NCI-H2029 (cell line): ENCODE measurements at regions not wholly inside any gene's neighbourhood (a gene's known extent, or its start where the extent isn't known, plus 50 kb on each side); places are given as distances from the start of the nearest gene placed in this dataset.

ENCODE experiments used
- DNase-seq: peaks from one replicate; lab custom pipeline; 2025; lab: John Stamatoyannopoulos, UW

DNA sequence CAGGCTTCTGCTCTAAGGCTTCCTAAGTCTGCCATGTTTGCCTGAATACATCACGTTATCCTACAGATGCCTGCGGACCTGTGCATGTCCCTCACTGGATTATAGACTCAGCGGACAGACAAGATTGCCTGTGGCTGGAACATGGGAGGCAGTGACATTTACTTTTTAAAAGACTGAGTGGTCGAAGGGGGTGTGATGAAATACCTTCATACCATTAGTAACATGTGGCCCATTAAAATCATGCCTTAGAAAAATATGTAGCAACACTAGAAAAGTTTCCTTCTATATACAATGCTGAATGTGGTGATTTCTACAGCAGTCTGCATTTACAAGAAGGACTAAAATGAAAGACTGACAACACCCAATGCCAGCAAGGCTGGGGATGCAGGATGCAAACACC is 154.4 kb downstream of the ASB1 start:
- no peak for DNase-seq

GRCh38 chr2:238582159-238582558 is 155.4 kb downstream of the ASB1 start:
- no peak for DNase-seq

DNA sequence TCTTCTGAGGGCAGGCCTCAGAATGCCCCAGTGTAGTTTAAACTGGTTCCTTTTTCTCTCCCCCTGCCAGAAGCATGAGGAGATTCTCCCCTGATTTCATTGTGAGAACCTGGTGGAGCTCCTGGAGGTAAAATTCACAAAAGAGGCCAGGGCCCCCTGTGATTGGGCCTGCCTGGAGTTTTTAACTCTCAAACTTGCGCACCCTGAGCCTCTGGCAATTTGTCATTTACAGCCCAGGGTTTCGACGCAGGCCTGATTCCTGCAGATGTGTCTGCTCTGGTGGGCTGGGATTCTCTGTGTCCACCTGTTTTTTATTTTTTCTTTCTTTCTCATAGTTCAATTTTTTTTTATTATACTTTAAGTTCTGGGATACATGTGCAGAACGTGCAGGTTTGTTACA is 157.9 kb downstream of the ASB1 start:
- DNase-seq: no peak

GRCh38 chr2:238585836-238586821 is 159.4 kb downstream of the ASB1 start:
- no peak for DNase-seq

GRCh38 chr2:238586931-238587775 is 160.4 kb downstream of the ASB1 start:
- no peak for DNase-seq

DNA sequence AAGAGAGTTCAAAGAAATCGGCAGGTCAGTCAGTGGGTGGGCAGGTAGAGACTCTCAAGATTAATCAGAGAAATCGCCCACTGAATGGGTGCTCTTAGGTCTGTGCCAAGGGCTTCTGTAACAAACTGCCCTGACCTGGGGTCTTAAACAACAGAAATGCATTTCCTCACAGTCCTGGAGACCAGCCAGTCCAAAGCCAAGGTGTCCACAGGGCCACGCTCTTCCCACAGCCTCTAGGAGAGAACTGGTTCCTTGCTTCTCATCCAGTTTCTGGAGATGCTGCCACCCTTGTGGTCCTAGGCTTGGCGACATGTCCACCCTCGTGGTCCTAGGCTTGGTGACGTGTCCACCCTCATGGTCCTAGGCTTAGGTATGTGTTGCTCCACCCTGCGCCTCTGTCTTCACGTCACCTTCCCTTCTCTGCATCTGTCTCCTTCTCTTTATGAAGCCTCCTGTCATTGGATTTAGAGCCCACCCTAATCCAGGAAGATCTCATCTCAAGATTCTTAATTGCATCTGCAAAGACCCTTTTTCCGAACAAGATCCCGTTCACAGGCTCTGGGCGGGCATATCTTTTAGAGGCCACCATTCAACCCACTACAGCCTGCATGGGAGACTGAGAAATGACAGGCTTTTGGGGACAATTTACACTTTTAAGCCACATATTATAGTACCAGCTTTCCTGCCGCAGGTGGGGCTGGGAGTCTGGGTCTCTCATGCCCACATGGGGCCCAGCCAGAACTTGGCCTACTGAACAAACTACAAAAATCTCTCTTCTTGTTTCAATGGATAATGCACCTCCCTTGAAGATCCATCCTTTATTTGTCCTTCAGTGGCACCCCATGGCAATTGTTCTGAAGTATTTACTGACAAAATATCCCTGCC is 161.3 kb downstream of the ASB1 start:
- no peak for DNase-seq

DNA sequence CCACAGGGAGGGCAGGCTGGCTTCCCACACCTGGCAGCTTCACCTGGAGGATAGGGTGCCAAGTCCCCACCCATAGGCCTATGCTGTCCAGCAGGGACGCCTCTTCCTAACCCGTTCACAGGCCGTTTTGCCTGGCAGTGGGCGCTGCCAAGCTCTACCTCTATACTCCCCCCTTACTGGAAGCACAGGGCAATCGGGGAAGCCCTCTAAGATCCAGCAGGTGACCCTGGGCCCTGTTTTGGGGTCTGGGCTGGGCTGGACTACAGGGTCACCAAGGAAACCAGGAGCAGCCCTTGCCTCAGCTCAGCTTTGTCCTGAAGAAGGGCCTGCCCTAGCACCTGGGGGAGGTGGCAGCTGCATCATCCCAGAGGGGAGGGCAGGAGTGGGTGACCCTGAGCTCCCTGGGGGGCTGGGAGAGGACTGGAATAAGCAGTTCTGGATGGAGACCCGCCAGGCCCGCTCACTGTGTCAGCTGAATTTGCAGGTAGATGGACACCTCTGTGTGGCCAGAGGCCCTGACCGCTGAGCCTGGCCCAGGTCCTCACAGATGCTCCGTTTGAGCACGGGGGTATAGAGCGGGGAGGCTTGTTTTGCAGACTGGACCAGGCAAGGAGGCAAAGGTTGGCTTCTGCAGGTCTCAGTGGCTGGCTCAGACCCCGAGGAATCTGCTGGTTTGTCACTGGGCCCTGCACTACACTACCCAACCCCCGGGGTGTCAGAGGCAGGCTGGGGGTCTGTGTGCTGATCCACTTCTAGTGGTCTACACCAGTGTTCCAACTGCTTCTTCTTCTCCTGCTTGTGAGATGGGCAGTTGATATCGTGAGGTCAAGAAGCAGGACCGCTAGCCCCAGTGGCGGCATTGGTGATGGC is 163.1 kb downstream of the ASB1 start:
- DNase-seq: no peak

DNA sequence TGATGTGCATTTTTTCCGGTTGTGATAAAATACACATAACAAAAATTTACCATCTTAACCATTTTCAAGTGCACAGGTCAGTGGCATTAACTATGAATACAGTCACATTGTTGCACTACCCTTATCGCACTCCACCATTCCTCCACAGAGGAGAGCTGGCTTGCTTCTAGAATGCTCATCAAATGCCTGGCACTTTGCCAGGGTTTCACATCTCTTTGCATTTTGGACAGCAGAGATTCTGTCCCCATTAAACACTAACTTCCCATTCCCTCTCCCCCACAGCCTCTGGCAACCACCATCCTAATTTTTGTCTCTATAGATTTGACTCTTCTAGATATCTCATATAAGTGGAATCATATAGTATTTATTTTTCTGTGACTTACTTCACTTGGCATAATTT is 165.0 kb downstream of the ASB1 start:
- no peak for DNase-seq

- DNase-seq: no peak
Observed at GRCh38 chr2:238593236-238593635, 166.5 kb downstream of the ASB1 start.

DNA sequence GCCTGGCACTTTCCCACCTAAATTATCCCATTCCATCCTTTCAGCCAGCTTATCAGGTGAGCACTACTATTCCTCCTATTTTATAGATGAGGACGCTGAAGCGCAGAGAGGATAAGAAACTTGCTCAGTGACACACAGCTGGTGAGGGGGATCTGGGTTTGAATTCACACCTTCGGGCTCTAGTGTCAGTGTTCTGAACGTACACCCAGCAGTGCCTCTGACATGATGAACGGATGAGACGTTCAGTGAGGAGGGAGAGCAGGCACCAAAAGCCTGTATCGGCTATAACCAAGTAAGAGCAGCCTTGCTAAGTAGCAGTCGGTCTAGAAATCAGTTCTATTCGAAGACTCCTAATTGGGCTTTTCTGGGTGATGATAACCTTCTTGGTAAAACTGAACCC is 167.0 kb downstream of the ASB1 start:
- DNase-seq: no peak

DNA sequence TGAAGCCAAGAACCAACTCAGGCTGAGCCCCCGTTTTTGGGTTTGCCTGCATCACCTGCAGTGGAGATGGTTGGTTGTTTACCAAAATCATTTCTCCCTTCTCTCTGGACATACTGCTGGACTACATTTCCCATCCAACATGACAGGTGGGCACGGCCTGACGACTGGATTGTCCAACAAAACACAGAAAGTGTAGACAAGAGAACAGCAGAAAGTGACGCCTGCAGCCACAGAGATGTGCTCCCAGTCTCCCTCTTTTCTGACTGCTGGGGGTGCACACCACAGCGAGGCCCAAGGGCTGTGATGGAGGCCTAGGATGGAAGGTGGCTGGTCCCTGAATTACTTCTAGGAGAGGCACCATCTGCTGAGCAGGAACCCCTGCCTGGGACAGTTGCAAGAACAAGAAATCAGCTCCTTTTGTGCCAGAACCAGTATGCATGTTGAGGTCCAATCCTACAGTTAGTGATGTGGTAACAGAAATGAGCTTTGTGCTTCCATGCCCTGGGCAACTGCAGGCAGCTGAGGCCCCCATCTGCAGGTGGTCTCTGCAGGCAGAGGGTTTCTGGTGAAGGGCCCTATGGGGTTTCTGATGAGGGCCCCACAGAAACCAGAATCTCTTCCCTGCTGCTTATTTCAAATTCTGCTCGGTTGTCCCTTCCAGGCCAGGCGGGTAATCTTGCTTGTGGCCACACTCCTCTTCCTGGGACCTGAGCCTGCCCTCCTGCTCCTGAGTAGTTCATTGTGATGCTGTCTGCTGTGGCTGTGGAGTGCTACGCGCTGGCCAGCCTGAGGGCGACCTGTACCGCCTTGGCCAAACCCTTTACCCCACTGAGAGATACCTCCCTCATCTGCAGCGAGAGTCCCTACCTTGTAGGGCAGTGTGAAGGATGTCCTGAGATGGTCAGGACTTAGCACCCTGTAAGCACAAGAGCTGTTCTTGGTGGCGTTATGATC is 168.3 kb downstream of the ASB1 start:
- no peak for DNase-seq

- DNase-seq: no peak
Observed at GRCh38 chr2:238595750-238596570, 169.2 kb downstream of the ASB1 start.

- DNase-seq: no peak
Observed at GRCh38 chr2:238596571-238597551, 170.1 kb downstream of the ASB1 start.

DNA sequence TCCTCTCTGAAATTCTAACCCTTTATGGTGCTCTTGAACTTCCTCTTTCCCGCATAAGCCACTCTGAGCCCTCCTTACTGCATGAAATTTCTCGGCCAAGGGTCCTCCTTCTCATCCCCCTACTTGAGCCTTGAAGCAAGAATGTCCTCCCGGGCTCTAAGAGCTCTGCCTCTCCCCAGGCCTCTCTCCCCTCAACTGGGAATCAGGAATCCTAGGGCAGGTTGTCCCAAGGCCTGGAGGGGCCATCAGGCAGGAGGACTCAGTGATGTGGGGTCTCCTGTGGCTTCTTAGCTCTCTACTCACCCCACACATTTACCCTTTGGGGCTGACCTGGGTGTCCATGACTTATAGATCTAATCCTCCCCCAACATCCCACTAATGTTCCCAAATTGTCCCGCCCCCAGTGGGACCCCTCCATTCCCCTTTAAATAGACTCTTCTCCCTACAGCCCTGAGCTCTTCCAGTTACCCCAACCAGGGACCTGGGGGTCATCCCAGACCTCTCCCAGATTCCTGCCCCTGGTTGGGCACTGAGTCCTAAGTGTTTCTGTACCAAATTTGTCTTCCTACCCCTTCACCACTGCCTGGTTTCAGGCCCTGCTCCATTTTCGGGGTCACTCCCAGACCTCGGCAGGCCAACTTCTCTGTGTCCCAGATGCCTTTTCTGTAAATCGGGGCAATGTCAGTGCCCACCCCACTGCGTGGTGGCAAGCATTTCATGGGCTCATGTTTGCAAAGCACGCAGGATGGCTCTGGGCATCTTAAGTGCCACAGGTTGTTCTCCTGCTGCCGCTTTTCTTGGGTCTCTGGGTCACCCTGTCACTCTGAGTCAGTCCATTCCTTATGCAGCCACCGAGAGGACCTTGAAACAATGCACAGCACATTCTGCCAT is 171.2 kb downstream of the ASB1 start:
- no peak for DNase-seq

- no peak for DNase-seq
Observed at GRCh38 chr2:238598802-238599530, 172.2 kb downstream of the ASB1 start.
